ENCODE measurements at regions not wholly inside any gene's neighbourhood (a gene's known extent, or its start where the extent isn't known, plus 50 kb on each side); places are given as distances from the start of the nearest gene placed in this dataset.

DNA sequence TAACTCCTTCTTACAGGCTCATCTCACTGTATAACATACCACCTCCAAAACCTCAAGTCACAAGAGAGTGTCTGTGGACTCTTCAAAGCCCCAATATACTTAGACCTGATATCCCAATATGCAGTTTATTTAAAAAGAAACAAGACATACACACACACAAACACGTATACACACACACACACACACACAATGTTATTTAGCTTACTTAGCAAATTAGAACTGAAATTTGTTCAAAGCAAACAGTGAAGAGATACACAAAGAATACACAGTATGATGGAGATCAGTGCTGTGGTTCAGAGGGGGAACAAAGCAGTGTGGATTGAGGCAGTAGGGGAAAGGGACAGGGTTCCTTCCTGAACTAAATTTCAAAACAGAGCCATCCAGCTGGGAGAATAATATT, 807.2 kb downstream of the IPMK start:
- TF ChIP-seq, protein P1, sequence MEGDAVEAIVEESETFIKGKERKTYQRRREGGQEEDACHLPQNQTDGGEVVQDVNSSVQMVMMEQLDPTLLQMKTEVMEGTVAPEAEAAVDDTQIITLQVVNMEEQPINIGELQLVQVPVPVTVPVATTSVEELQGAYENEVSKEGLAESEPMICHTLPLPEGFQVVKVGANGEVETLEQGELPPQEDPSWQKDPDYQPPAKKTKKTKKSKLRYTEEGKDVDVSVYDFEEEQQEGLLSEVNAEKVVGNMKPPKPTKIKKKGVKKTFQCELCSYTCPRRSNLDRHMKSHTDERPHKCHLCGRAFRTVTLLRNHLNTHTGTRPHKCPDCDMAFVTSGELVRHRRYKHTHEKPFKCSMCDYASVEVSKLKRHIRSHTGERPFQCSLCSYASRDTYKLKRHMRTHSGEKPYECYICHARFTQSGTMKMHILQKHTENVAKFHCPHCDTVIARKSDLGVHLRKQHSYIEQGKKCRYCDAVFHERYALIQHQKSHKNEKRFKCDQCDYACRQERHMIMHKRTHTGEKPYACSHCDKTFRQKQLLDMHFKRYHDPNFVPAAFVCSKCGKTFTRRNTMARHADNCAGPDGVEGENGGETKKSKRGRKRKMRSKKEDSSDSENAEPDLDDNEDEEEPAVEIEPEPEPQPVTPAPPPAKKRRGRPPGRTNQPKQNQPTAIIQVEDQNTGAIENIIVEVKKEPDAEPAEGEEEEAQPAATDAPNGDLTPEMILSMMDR (conservative IDR thresholded peaks at IDR 0.05; ENCODE audit: low read depth, low read length): no peak
- no peak for TF ChIP-seq EZH2 (IDR thresholded peaks at IDR 0.05; ENCODE audit: borderline replicate concordance, low read depth, low read length, poor library complexity, severe bottlenecking)
